Stimulated activated naive B cell treated with anti-CD40 and anti-IgM and Interleukin-4, amounts not matched to agents 10 μg/mL and 1 μg/mL and 100 μg/mL, for 72 hours (primary cell): ENCODE measurements at regions not wholly inside any gene's neighbourhood (a gene's known extent, or its start where the extent isn't known, plus 50 kb on each side); places are given as distances from the start of the nearest gene placed in this dataset.

Experiments
- ATAC-seq, 2 donors: fragments of 150-1000 bp; cut with Tn5 transposase; replicated peaks; 2 replicates each; pipeline ENCODE4 v1.10.0; 2021; ENCODE audit warnings: moderate library complexity in 1 of 2
- DNase-seq: peaks from one replicate; pipeline ENCODE4 v3.0.0; 2021
- H3K27ac Mint-ChIP-seq: one replicate; pipeline ENCODE4 v1.8.0; 2022; ENCODE audit warnings: mild to moderate bottlenecking, mixed read lengths
- H3K27me3 Mint-ChIP-seq, 2 donors: one replicate each; pipeline ENCODE4 v1.8.0; 2022; ENCODE audit warnings: mixed read lengths in 2 of 2
- H3K36me3 Mint-ChIP-seq, 2 donors: one replicate each; pipeline ENCODE4 v1.8.0; 2022; ENCODE audit warnings: mixed read lengths in 2 of 2, mild to moderate bottlenecking in 1 of 2
- H3K4me1 Mint-ChIP-seq, 2 donors: one replicate each; pipeline ENCODE4 v1.8.0; 2022; ENCODE audit warnings: mixed read lengths in 2 of 2, mild to moderate bottlenecking in 1 of 2
- H3K4me3 Mint-ChIP-seq, 2 donors: one replicate each; pipeline ENCODE4 v1.8.0; 2022; ENCODE audit warnings: mild to moderate bottlenecking in 2 of 2, mixed read lengths in 2 of 2, moderate library complexity in 1 of 2
- H3K9me3 Mint-ChIP-seq, 2 donors: one replicate each; pipeline ENCODE4 v1.8.0; 2022; ENCODE audit warnings: mixed read lengths in 2 of 2, mild to moderate bottlenecking in 1 of 2

DNA sequence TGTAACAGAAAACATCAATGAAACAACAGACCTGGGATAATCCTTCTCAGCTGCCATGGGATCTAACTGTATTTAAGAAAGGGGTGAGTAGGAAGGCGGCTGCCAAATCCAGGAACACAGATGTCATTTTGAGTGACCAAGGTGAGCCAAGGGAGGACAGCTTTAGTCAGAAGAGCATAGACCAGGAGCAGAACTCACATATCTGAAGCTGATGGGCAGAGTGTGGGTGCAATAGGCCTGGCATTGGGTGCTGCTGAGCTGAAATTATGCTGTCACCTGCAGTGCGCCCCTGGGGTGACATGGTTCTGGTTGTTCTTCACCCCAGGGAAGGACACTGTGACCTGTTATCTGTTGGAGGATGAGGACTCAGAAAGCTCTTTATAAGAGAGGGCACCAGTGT lies 88.9 kb upstream of the TOP3B start:
- ATAC-seq (no peak), DNase-seq (no peak)
- peaks cover 24 to 39% of the 10 kb centered on the region in 2 donors for H3K4me1 Mint-ChIP-seq
- no peaks in the 10 kb centered on the region for H3K9me3 Mint-ChIP-seq
- H3K27ac Mint-ChIP-seq, result no peak overlapping the region
- no peak overlapping the region for H3K4me3 Mint-ChIP-seq
- peaks cover 0 to 4% of the 10 kb centered on the region in 2 donors for H3K27me3 Mint-ChIP-seq
- no peaks in the 10 kb centered on the region for H3K36me3 Mint-ChIP-seq

DNA sequence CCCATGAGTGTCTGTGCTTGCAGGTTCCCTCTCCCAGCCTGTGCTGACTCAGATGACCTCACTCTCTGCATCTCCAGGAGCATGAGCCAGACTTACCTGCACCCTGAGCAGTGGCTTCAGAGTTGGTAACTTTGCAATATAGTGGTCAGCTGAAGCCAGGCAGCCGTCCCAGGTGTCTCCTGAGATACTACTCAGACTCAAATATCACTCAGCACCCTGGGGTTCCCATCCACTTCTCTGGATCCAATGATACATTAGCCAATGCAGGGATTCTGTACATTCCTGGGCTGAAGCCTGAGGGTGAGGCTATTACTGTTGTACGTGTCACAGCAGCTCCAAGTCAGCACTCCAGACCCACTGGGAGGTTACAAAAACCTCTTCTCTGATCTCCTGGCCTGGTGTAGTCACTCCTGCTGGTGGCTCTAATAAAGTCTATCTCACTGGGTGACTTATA lies 87.8 kb upstream of the TOP3B start:
- Mint-ChIP-seq H3K4me3 (no peak overlapping the region), H3K9me3 (no peaks in the 10 kb centered on the region), H3K27ac (no peak overlapping the region), H3K36me3 (no peaks in the 10 kb centered on the region), H3K4me1 (peaks cover 24 to 37% of the 10 kb centered on the region in 2 donors), H3K27me3 (peaks cover 0 to 4% of the 10 kb centered on the region in 2 donors)
- peak in 1 of 2 donors; percentile 10 for ATAC-seq
- no peak for DNase-seq

DNA sequence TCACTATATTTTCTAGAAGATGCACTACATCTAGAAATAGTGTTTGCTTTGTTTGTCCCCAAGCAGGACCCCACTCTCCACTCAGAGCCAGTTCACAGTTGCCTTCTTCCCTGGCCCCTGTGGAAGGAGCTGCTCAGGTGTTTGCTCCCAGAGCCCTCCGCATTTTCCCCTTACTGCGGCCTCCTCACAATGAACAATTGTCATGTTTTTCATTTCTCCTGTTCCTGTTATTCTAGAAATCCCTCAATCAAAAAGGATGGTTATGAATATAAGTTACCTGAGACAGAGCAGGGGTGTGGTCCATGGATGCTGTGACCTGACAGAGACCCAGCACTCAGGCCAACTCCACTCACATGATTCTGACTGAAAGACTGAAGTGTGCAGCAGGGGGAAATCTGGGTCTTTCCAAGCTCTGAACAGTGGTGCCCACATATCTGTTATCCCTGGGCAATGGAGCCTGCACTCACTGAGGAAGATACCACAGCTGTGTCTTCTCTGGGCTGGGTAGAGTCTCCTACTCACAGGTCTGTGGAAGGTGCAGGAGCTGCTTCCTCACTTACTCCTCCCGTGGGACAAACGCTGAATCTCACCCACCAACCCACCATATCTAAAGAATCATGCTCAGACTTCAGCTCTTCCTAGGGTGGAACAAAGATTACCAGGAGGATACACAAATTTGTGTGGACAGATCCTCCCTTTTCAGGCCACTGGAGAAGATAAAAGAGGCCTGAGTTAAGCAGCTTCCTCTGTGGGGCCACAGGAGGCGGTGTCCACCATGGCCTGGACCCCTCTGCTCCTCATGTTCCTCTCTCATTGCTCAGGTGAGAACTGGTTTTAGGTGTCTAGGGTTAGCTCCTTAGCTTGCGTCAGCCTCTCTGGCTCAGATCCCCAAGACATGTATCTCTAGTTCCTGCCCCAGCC lies 87.1 kb upstream of the TOP3B start:
- Mint-ChIP-seq H3K4me1 (peaks cover 20 to 31% of the 10 kb centered on the region in 2 donors), H3K27me3 (peaks cover 0 to 4% of the 10 kb centered on the region in 2 donors), H3K9me3 (no peaks in the 10 kb centered on the region), H3K36me3 (no peaks in the 10 kb centered on the region), H3K27ac (no peak overlapping the region), H3K4me3 (no peak overlapping the region)
- ATAC-seq (peak in 1 of 2 donors; percentile 66), DNase-seq (no peak)

DNA sequence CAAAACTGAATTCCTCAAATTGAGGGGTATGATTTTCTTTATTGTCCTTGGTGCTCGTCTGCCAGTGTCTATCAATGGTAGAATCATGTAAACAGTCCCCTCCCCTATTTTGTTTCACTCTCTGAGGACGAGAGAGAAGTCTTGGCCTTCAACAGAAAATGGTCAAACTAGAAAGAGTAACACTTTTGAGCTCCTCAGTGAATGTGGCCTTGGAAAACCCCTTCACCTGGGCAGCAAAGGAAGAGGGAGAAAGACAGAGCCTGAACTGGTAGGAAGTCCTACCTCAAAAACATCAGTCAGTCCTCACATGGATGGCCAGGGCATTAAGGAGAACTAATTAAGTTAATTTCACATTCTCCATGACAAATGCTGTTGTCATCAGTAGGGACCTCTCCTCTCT lies 86.1 kb upstream of the TOP3B start:
- peaks cover 14 to 28% of the 10 kb centered on the region in 2 donors for H3K4me1 Mint-ChIP-seq
- H3K36me3 Mint-ChIP-seq, result no peaks in the 10 kb centered on the region
- H3K27ac Mint-ChIP-seq, result no peak overlapping the region
- H3K9me3 Mint-ChIP-seq, result no peaks in the 10 kb centered on the region
- DNase-seq (no peak), ATAC-seq (no peak)
- no peaks in the 10 kb centered on the region for H3K27me3 Mint-ChIP-seq
- H3K4me3 Mint-ChIP-seq, result no peak overlapping the region

DNA sequence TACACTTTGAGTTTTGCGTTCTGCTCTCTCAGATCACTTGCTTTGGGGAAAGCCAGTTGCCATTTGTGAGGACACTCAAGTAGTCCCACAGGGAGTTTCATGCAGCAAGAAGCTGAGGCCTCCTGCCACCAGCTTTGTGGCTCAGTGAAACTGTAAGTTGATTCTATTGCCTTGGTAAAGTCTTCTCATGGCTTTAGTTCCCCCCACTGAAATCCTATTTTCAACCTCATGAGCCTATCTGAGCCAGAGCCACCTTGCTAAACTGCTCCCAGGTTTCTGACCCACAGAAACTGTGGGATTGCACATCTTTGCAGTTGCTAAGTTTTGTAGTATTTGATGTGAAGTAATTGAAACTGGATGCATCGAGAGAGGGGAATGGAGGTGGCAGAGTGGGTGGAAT lies 85.4 kb upstream of the TOP3B start:
- Mint-ChIP-seq H3K9me3 (no peaks in the 10 kb centered on the region), H3K27ac (peak overlapping the region; percentile 60), H3K4me1 (peaks cover 14 to 28% of the 10 kb centered on the region in 2 donors), H3K36me3 (no peaks in the 10 kb centered on the region), H3K27me3 (no peaks in the 10 kb centered on the region), H3K4me3 (no peak overlapping the region)
- DNase-seq (no peak), ATAC-seq (no peak)

DNA sequence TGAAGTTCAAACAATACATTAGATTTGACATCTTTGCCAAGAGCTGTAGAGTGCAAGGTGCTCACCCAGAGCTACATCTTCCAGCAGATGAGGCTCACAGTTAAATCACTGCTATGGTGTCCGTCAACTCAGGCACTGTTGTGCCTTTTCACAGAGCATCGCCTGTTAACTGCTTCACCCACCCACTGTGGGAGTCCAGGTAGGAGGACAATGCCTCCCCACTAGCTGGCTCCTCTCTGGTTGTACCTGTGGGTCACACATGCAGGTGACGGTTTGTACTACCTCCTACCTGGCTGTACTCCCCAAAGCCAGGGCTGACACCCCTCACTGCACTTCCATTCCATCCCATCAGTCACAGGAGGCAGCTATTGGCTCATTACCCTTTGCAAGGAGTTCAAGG lies 84.6 kb upstream of the TOP3B start:
- Mint-ChIP-seq H3K27me3 (no peaks in the 10 kb centered on the region), H3K27ac (no peak overlapping the region), H3K36me3 (no peaks in the 10 kb centered on the region), H3K4me3 (no peak overlapping the region), H3K4me1 (peaks cover 14 to 28% of the 10 kb centered on the region in 2 donors), H3K9me3 (no peaks in the 10 kb centered on the region)
- no peak for ATAC-seq
- no peak for DNase-seq

DNA sequence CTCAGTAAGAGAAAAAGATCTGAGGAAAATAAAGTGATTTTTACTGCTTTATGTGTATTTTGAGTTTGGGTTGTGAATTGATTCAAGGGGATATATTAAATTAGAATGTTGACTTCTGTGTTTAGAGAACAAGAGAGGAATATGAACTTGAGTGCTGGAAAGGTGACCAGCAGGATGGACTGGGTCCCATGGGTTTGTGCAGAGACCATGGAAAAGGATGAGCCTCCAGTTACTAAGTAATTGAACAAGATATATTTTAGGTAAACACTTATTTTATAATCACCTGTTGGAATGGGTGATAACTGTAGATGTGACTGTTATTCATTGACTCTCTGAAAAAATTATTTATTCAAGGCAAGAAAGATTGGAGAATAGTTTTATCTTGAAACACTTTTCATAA lies 82.0 kb upstream of the TOP3B start:
- no peaks in the 10 kb centered on the region for H3K36me3 Mint-ChIP-seq
- H3K27ac Mint-ChIP-seq, result peak overlapping the region; percentile 49
- no peaks in the 10 kb centered on the region for H3K9me3 Mint-ChIP-seq
- DNase-seq (no peak), ATAC-seq (no peak)
- H3K4me3 Mint-ChIP-seq, result no peak overlapping the region
- H3K27me3 Mint-ChIP-seq, result no peaks in the 10 kb centered on the region
- peaks cover 16 to 31% of the 10 kb centered on the region in 2 donors for H3K4me1 Mint-ChIP-seq

DNA sequence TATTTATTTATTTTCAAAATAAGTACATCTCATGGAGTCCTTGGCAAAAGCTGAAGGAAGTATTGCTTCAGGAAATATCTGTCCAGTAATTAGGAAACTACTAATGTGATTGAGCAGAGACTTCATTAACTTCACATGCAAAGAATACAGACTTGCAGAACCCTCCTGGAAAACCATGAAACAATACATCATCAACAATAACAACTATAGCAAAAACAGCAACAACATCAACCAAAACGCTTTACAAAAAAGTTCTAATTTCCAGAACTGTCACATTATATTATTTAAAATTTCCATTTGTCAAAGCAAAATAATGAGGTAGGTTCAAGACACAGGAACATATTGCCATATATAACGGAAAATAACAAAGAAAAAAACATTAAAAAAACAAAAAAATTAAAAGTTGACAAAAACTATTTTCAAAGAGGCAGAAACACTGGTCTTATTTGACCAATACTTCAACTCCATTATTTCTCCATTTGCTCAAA lies 79.8 kb upstream of the TOP3B start:
- no peak for ATAC-seq
- Mint-ChIP-seq H3K27me3 (no peaks in the 10 kb centered on the region), H3K4me3 (no peak overlapping the region), H3K4me1 (peaks cover 27 to 36% of the 10 kb centered on the region in 2 donors), H3K27ac (no peak overlapping the region), H3K36me3 (no peaks in the 10 kb centered on the region), H3K9me3 (no peaks in the 10 kb centered on the region)
- no peak for DNase-seq

DNA sequence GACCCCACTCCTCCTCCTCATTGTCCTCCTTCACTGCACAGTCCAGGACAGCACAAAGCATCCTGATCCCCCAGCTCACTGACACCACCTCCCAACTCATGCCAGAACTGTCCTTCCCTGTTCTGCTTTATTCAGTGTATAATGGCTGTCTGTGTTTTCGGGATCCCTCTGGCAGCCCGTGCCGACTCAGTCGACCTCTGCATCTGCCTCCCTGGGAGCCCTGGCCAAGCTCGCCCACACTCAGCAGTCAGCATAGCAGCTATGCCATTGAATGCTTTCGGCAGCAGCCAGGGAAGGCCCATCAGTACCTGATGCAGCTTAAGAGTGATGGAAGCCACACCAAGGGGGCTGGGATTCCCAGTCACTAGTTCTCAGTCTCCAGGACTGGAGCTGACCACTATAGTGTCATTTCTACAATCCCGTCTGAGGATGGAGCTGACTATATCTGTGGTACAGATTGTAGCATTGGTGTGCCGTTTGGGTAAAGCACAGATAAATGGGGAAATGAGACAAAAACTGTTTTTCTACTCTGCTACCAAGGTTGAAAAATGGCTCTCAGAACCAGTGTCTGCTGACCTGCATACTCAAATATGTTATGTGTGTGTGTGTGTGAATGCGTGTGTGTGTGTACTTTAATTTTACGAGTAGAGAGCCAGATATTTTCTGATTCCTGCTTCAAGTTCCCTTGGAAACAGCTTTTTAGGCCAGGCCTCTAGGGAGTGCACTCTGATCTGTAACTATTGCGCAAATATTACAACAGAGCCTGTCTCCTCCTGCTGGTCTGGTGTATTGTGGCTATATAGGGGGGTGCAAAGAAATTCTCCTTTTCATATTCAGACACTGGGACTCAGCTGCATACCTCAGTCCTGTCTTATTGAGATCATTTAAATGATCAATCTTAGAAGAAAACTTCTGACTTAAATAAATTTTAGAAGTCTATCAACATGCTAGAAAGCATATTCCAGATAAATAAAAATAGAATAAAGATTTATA lies 78.8 kb upstream of the TOP3B start:
- ATAC-seq, result no peak
- H3K36me3 Mint-ChIP-seq, result no peaks in the 10 kb centered on the region

DNA sequence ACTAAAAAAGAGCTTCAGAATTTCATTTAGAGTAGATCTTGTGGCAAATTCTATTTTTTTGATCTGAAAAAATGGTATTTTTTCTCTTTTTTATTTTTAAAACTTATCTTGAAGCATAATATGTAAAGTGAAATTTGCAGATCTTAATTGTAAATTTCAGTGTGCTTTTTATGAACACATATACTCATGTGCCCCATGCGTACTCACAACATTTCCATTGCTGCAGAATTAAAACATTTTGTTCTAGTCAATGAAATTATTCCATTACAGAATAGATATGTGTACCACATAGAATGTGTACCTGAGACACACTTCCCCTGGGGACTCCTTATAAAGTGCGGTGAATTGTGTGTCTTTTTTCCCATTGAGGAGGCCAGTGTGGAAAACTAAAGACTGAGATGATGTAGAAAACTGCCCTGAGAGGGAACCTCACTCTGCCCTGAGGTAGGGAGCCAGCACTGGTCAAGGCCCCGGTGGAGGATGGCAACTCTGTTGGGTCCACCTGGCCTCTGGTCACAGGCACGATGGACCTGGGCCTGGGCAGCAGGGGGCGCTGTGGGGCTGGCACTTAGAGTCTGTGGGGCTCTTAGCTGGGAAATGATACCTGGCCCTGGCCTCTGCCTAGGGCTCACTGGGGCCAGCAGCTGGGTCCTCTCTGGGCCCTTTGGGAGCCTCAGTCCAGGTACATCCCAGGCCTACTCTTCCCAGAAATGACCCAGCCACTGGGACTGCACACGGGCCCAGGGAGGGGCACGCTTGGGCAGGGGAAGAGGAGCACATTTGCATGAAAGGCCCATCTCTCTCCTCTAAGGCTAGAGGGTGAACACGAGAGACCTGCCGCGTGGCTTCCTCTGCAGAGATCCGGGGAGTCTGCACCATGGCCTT lies 77.9 kb upstream of the TOP3B start:
- peaks cover 29 to 40% of the 10 kb centered on the region in 2 donors for H3K4me1 Mint-ChIP-seq
- peak; percentile 81 to 84 for ATAC-seq
- H3K9me3 Mint-ChIP-seq, result peaks cover 0 to 1% of the 10 kb centered on the region in 2 donors
- H3K4me3 Mint-ChIP-seq, result no peak overlapping the region
- peak overlapping the region; percentile 44 for H3K27ac Mint-ChIP-seq
- H3K27me3 Mint-ChIP-seq, result peaks cover 0 to 9% of the 10 kb centered on the region in 2 donors
- peak; percentile 55 for DNase-seq
- H3K36me3 Mint-ChIP-seq, result no peaks in the 10 kb centered on the region

More for the DNA sequence above, 78.8 kb upstream of the TOP3B start:
- Mint-ChIP-seq H3K4me1 (peaks cover 29 to 40% of the 10 kb centered on the region in 2 donors), H3K9me3 (no peaks in the 10 kb centered on the region), H3K27ac (peak overlapping the region; percentile 44), H3K27me3 (peaks cover 0 to under 1% of the 10 kb centered on the region in 2 donors), H3K4me3 (no peak overlapping the region)
- no peak for DNase-seq

DNA sequence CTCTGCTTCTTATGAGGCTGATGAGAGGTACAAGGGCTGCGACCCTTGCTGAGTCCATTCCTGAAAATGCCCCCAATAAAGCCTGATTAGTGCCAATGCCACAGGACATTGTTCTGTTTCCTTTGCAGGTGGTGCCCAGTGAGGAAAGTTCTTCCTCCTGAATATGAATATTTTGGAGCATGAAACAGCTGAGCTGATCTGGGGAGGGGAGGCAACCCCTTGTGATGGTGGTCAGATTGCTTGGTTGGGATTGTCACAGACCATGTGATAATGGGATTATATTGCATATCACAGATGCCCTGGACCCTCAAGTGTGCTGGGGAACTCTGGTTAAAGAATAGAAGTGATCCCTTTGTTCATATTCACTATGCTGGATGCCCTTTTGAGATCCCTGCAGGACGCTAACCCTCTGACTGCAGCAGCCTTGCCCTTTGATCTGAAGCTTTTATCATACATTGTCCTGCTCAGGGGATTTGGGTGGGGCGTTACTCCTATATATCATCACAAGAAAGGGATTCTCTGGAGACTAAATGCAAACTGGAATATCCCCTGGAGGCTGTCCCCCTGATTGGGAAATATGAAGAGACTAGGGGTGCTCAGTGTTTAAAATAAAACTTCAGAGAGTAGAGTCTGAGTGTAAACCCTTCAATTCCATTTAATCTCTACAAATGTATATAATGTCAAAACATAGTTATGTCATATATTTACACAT lies 76.9 kb upstream of the TOP3B start:
- Mint-ChIP-seq H3K9me3 (peaks cover 0 to 1% of the 10 kb centered on the region in 2 donors), H3K4me1 (peaks cover 29 to 40% of the 10 kb centered on the region in 2 donors), H3K27ac (peak overlapping the region; percentile 25), H3K36me3 (no peaks in the 10 kb centered on the region), H3K27me3 (peaks cover 0 to 9% of the 10 kb centered on the region in 2 donors), H3K4me3 (no peak overlapping the region)
- DNase-seq (no peak), ATAC-seq (no peak)

DNA sequence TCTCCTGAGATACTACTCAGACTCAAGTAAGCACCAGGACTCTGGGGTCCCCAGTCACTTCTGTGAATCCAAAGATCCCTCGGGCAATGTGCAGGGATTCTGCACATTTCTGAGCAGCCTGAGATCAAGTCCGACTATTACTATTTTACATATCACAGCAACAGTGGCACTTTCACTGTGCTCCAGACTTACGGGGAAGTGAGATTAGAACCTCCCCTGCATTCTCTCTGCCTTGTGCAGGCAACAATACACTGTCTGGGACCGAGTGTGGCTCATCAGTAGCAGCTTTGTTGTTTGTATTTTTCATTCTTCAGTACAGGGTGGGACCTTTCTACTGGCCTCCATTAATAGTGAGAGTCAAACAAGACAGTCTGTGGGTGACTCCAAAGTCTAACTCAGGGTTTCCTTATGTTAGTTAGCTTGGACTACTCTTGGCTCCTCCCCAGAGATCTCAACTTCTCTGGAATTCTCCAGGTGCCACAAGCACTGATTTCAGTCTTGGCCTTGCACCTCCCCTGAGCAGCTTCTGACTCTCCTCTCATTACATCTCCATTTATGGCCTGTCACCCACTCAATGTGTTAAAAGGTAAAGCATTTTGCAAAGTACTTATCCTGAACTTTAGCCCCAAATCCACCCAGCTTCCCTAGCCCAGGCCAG lies 76.2 kb upstream of the TOP3B start:
- Mint-ChIP-seq H3K27ac (peak overlapping the region; percentile 31), H3K4me3 (peak overlapping the region; percentile 36 to 58), H3K4me1 (peaks cover 29 to 40% of the 10 kb centered on the region in 2 donors), H3K27me3 (peaks cover 0 to 9% of the 10 kb centered on the region in 2 donors), H3K36me3 (no peaks in the 10 kb centered on the region), H3K9me3 (peaks cover 0 to 1% of the 10 kb centered on the region in 2 donors)
- DNase-seq (no peak), ATAC-seq (peak; percentile 93 to 94)
